DOHH2 (cell line): ENCODE measurements at regions not wholly inside any gene's neighbourhood (a gene's known extent, or its start where the extent isn't known, plus 50 kb on each side); places are given as distances from the start of the nearest gene placed in this dataset.

Source experiments
- EZH2phosphoT487 ChIP-seq: fragments of 200-600 bp; sonication (generic); IDR thresholded peaks from 2 replicates; pipeline ENCODE4 v1.6.1; 2017; ENCODE audit warnings: borderline replicate concordance, mild to moderate bottlenecking, antibody characterized with exemption, low read length, moderate library complexity, mixed read lengths
- TF ChIP-seq, protein P1 (sequence below): fragments of 200-600 bp; sonication (generic); IDR thresholded peaks from one replicate; pipeline ENCODE4 v1.5.1; 2014; ENCODE audit warnings: antibody characterized with exemption, mild to moderate bottlenecking, low read depth, low read length; ENCODE audit not compliant: poor library complexity, severe bottlenecking

GRCh38 chr2:59034106-59034505 lies 793.0 kb upstream of the FANCL start:
- TF ChIP-seq, protein P1, sequence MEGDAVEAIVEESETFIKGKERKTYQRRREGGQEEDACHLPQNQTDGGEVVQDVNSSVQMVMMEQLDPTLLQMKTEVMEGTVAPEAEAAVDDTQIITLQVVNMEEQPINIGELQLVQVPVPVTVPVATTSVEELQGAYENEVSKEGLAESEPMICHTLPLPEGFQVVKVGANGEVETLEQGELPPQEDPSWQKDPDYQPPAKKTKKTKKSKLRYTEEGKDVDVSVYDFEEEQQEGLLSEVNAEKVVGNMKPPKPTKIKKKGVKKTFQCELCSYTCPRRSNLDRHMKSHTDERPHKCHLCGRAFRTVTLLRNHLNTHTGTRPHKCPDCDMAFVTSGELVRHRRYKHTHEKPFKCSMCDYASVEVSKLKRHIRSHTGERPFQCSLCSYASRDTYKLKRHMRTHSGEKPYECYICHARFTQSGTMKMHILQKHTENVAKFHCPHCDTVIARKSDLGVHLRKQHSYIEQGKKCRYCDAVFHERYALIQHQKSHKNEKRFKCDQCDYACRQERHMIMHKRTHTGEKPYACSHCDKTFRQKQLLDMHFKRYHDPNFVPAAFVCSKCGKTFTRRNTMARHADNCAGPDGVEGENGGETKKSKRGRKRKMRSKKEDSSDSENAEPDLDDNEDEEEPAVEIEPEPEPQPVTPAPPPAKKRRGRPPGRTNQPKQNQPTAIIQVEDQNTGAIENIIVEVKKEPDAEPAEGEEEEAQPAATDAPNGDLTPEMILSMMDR = no peak
- no peak for TF ChIP-seq EZH2phosphoT487
